Right lobe of liver (tissue), 4 donors: ENCODE measurements at regions not wholly inside any gene's neighbourhood (a gene's known extent, or its start where the extent isn't known, plus 50 kb on each side); places are given as distances from the start of the nearest gene placed in this dataset.

Experiments
- CTCF ChIP-seq, 4 donors: fragments of 200-600 bp in 3 of 4; fragments of 450-650 bp in 1 of 4; IDR thresholded peaks; one replicate each; pipeline versions ENCODE4 v1.5.1 to v1.8.0; 2016 to 2022; ENCODE audit warnings: antibody characterized with exemption in 4 of 4, mild to moderate bottlenecking in 2 of 4
- POLR2A ChIP-seq: fragments of 450-650 bp; IDR thresholded peaks from one replicate; pipeline ENCODE4 v1.6.1; 2017; ENCODE audit warnings: antibody characterized with exemption, mild to moderate bottlenecking
- donor health status: DM: no; HTN: no; CAD: no.
- donor health status: DM: no; HTN: no; CAD: no.
- donor health status: DM: no; HTN: yes; CAD: no.

DNA sequence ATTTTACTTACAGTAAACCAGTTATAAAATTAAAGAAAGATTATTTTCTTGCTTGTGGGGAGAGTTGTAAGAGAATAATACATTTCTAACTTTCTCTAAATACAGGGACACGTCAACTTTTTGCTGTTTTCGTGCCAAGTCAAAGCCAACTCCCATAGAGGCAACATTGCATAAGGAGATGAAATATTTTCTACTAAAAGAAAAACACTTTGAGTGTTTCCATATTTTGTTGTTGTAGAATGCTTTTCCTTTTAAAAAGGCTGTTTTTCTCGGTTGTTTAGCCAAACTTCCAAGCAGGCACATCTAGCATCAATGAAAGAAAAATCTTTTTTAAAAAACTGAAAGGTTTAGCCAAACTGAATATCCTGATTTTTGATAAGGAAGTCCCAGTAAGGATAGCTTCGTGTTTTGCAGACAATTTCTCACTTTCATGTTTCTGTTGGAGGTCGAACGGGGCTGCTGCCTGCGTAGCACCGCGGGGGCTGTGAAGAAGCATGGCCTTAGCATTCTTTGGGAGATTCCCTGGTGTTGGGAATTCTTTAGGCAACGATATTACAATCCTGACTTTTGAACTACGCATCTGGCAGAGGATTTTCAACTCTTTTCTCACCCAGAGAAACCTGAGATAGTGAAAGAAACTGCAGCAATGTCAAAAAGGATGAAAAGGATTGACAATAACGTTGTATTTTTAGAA is 108.1 kb upstream of the FBXL7 start:
- TF ChIP-seq CTCF (IDR thresholded peaks at IDR 0.05) (no peak), POLR2A (no peak)
